Panc1 (cell line): ENCODE measurements at regions not wholly inside any gene's neighbourhood (a gene's known extent, or its start where the extent isn't known, plus 50 kb on each side); places are given as distances from the start of the nearest gene placed in this dataset.

Experiments used
- ATAC-seq: fragments of 200-7000 bp; cut with Tn5 transposase; 2 replicates; pipeline ENCODE4 v1.9.1; 2020; ENCODE audit warnings: mild to moderate bottlenecking, moderate library complexity
- BruUV-seq: library from RNA; stranded (reverse); fragments of 400-500 nt; replicated peaks from 2 replicates; lab custom pipeline; 2021; lab: Mats Ljungman, UMichigan
- CTCF ChIA-PET: fragments of 300-600 bp; sonication (Branson Sonifier 250); formaldehyde crosslinking; loops from one replicate; lab custom pipeline; 2022; ENCODE audit warnings: antibody characterized with exemption; lab: Charles Lee
- POLR2A ChIA-PET: fragments of 300-600 bp; sonication (Branson Sonifier 250); formaldehyde crosslinking; loops from one replicate; lab custom pipeline; 2022; ENCODE audit warnings: antibody characterized with exemption; lab: Charles Lee
- DNase-seq: peaks from one replicate; pipeline ENCODE4 v3.0.0-alpha.2; 2010; ENCODE audit warnings: low read depth, low spot score
- H3K27ac ChIP-seq: 2 replicates; pipeline ENCODE4 v1.5.1; 2011; ENCODE audit warnings: mild to moderate bottlenecking, low read length, inconsistent platforms
- H3K27me3 ChIP-seq: fragments of 200-500 bp; sonication (Bioruptor generic); 2 replicates; pipeline ENCODE4 v1.6.0; 2014; ENCODE audit warnings: low read length, inconsistent platforms; ENCODE audit not compliant: control insufficient read depth, insufficient read depth
- H3K36me3 ChIP-seq: fragments of 200-500 bp; sonication (Bioruptor generic); 2 replicates; pipeline ENCODE4 v1.5.1; 2014; ENCODE audit warnings: inconsistent platforms, mild to moderate bottlenecking, low read length, moderate library complexity; ENCODE audit not compliant: control insufficient read depth, insufficient read depth
- H3K4me1 ChIP-seq: 2 replicates; pipeline ENCODE4 v1.5.1; 2011; ENCODE audit warnings: inconsistent platforms, mild to moderate bottlenecking, low read length, moderate library complexity; ENCODE audit not compliant: control insufficient read depth, insufficient read depth
- H3K4me3 ChIP-seq, 2 experiments: 2 replicates each; pipeline ENCODE4 v1.5.1; 2011 to 2012; ENCODE audit warnings: low read depth in 2 of 2, low read length in 2 of 2, mild to moderate bottlenecking in 2 of 2, inconsistent platforms in 1 of 2, moderate library complexity in 1 of 2
- H3K9me3 ChIP-seq: fragments of 200-500 bp; sonication (Bioruptor generic); 2 replicates; pipeline ENCODE4 v1.5.1; 2014; ENCODE audit warnings: low read depth, mild to moderate bottlenecking, inconsistent platforms, low read length, moderate library complexity; ENCODE audit not compliant: control insufficient read depth, insufficient read depth
- CTCF ChIP-seq: fragments of 450-650 bp; IDR thresholded peaks from 2 replicates; pipeline ENCODE4 v1.5.1; 2017; ENCODE audit warnings: mild to moderate bottlenecking
- POLR2AphosphoS5 ChIP-seq: IDR thresholded peaks from 2 replicates; pipeline ENCODE4 v1.6.1; 2012; ENCODE audit warnings: mild to moderate bottlenecking, low read depth, low read length, moderate library complexity
- REST ChIP-seq, 2 experiments: IDR thresholded peaks; 2 replicates each; pipeline ENCODE4 v1.6.1; 2011 to 2012; ENCODE audit warnings: low read depth in 2 of 2, control low read depth in 1 of 2, low read length in 1 of 2, mild to moderate bottlenecking in 1 of 2, moderate library complexity in 1 of 2; ENCODE audit not compliant: insufficient read depth in 1 of 2
- SIN3A ChIP-seq: IDR thresholded peaks from 2 replicates; pipeline ENCODE4 v1.6.1; 2012; ENCODE audit warnings: low read depth, mild to moderate bottlenecking, low read length, moderate library complexity, borderline replicate concordance; ENCODE audit not compliant: insufficient read depth
- TCF7L2 ChIP-seq: IDR thresholded peaks from 2 replicates; pipeline ENCODE4 v1.6.1; 2011; ENCODE audit warnings: mild to moderate bottlenecking, low read depth, low read length, inconsistent platforms
- in situ Hi-C: cut with HindIII; loops from 2 replicates; pipeline ENCODE4 v1.10.0; 2016; ENCODE audit warnings: low sequenced_read_pairs, low pct_unique_long_range_greater_than_20kb
- intact Hi-C: fragments of 100-400 bp; cut with micrococcal nuclease; formaldehyde crosslinking; loops from one replicate; pipeline ENCODE4 v1.10.0; 2022; ENCODE audit not compliant: unreplicated experiment

GRCh38 chr4:37109756-37110155 is 134.8 kb upstream of the NWD2 start:
- TF ChIP-seq TCF7L2 (no peak), SIN3A (no peak), CTCF (no peak), REST (IDR thresholded peaks at IDR 0.05; ENCODE audit: insufficient read depth in 1 of 2, low read depth in 2 of 2, low read length in 1 of 2) (no peak), POLR2AphosphoS5 (no peak)
- BruUV-seq, result no TSS peak
- H3K4me3 ChIP-seq, result no peak overlapping the region
- no peaks in the 10 kb centered on the region for H3K4me1 ChIP-seq
- POLR2A ChIA-PET, result no interaction called here
- no peak overlapping the region for H3K27ac ChIP-seq
- CTCF ChIA-PET, result no interaction called here
- no peaks in the 10 kb centered on the region for H3K27me3 ChIP-seq
- H3K36me3 ChIP-seq, result no peaks in the 10 kb centered on the region
- DNase-seq (no peak), ATAC-seq (no peak)
- no peaks in the 10 kb centered on the region for H3K9me3 ChIP-seq
- in situ Hi-C loops, result no loop called here
- intact Hi-C loops, result no loop called here

GRCh38 chr4:37124800-37125199 is 119.7 kb upstream of the NWD2 start:
- DNase-seq, result no peak
- ATAC-seq, result no peak
- no TSS peak for BruUV-seq
- Histone ChIP-seq H3K36me3 (no peaks in the 10 kb centered on the region), H3K4me1 (no peaks in the 10 kb centered on the region), H3K9me3 (no peaks in the 10 kb centered on the region), H3K4me3 (no peak overlapping the region), H3K27me3 (no peaks in the 10 kb centered on the region), H3K27ac (no peak overlapping the region)
- in situ Hi-C loops (no loop called here), intact Hi-C loops (no loop called here)
- ChIA-PET POLR2A (no interaction called here), CTCF (no interaction called here)
- TF ChIP-seq CTCF (no peak), SIN3A (no peak), TCF7L2 (no peak), POLR2AphosphoS5 (no peak), REST (IDR thresholded peaks at IDR 0.05; ENCODE audit: insufficient read depth in 1 of 2, low read depth in 2 of 2, low read length in 1 of 2) (no peak)
